Uterus (tissue), 2 donors: ENCODE measurements at regions not wholly inside any gene's neighbourhood (a gene's known extent, or its start where the extent isn't known, plus 50 kb on each side); places are given as distances from the start of the nearest gene placed in this dataset.

Experiments used
- POLR2A ChIP-seq, 2 donors: fragments of 450-650 bp; IDR thresholded peaks; one replicate each; pipeline ENCODE4 v1.6.1; 2016; ENCODE audit warnings: antibody characterized with exemption in 2 of 2, mild to moderate bottlenecking in 1 of 2, moderate library complexity in 1 of 2
- TF ChIP-seq, protein P1 (sequence below), 4 experiments: fragments of 200-600 bp in 2 of 4; fragments of 450-650 bp in 2 of 4; sonication (generic) in 2 of 4; IDR thresholded peaks; one replicate each; pipeline ENCODE4 v1.5.1; 2016 to 2019; ENCODE audit warnings: antibody characterized with exemption in 4 of 4, mild to moderate bottlenecking in 2 of 4, moderate library complexity in 1 of 4

DNA sequence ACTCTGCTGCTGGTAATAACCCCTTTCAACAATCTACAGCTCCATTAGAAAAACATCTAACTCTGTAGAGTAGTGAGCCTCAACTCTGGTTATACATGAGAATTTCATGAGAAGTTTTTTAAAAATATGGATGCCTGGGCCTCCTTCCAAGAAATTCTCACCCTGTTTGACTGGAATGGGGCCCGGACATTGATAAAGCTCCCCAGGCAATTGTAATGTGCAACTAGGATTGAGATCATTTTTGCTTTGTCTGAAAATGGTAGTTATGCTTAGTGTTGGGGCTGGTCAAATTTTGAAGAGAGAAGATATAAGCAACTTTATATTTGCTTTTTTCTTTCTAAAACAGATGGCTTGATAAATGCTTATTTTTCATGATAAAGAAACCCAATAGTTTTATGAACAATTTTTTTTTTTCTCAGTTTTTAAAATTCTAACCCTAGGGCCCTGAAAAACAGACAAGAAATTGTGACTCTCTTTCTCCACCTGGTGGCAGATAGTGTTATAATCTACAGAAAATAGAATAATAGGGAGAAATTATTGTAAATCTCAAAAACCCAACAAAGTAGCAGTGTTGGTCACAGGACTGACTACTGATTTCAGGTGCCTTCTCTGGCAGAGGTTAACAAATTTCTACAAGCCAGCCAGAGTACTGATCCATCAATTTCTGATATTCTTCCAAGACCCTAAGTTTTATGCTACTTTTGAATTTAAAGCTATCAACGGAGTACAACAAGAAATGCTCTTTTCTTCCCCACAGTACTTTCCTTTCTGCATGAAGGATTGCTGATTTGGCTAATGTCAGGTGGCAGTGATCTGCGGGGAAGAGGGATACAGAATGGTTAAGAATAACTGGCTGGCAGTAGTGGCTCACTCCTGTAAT lies 174.8 kb downstream of the DKK1 start:
- no peak for TF ChIP-seq POLR2A (IDR thresholded peaks at IDR 0.05)
- TF ChIP-seq, protein P1, sequence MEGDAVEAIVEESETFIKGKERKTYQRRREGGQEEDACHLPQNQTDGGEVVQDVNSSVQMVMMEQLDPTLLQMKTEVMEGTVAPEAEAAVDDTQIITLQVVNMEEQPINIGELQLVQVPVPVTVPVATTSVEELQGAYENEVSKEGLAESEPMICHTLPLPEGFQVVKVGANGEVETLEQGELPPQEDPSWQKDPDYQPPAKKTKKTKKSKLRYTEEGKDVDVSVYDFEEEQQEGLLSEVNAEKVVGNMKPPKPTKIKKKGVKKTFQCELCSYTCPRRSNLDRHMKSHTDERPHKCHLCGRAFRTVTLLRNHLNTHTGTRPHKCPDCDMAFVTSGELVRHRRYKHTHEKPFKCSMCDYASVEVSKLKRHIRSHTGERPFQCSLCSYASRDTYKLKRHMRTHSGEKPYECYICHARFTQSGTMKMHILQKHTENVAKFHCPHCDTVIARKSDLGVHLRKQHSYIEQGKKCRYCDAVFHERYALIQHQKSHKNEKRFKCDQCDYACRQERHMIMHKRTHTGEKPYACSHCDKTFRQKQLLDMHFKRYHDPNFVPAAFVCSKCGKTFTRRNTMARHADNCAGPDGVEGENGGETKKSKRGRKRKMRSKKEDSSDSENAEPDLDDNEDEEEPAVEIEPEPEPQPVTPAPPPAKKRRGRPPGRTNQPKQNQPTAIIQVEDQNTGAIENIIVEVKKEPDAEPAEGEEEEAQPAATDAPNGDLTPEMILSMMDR (IDR thresholded peaks at IDR 0.05): peak; percentile 20 to 38 (median 30)
